Brain microvascular endothelial cell (primary cell): ENCODE measurements at regions not wholly inside any gene's neighbourhood (a gene's known extent, or its start where the extent isn't known, plus 50 kb on each side); places are given as distances from the start of the nearest gene placed in this dataset.

ENCODE experiments used
- DNase-seq: peaks from one replicate; pipeline ENCODE4 v3.0.0-alpha.2; 2020
- H3K27ac ChIP-seq: fragments of 250-450 bp; sonication (Bioruptor Pico); 2 replicates; pipeline ENCODE4 v1.5.1; 2020; ENCODE audit warnings: mild to moderate bottlenecking, moderate library complexity
- H3K27me3 ChIP-seq: fragments of 250-450 bp; sonication (Bioruptor Pico); replicated peaks from 2 replicates; pipeline ENCODE4 v1.5.1; 2020; ENCODE audit warnings: mild to moderate bottlenecking
- H3K36me3 ChIP-seq: fragments of 250-450 bp; sonication (Bioruptor Pico); replicated peaks from 2 replicates; pipeline ENCODE4 v1.5.1; 2020; ENCODE audit warnings: mild to moderate bottlenecking
- H3K4me3 ChIP-seq: 2 replicates; pipeline ENCODE4 v1.5.1; 2011; ENCODE audit warnings: low read depth, mild to moderate bottlenecking, control low read depth, low read length, moderate library complexity
- in situ Hi-C: cut with HindIII; loops from 2 replicates; pipeline ENCODE4 v1.10.0; 2017; ENCODE audit warnings: low sequenced_read_pairs, low pct_ligation_motif_present
- TF ChIP-seq, protein P1 (sequence below): IDR thresholded peaks from 2 replicates; pipeline ENCODE4 v1.5.1; 2011; ENCODE audit warnings: low read depth, mild to moderate bottlenecking, moderate library complexity, low read length, control low read depth, inconsistent platforms; ENCODE audit errors: missing control alignments

- Histone ChIP-seq H3K36me3 (no peaks in the 10 kb centered on the region), H3K27ac (no peak overlapping the region), H3K27me3 (no peaks in the 10 kb centered on the region), H3K4me3 (no peak overlapping the region)
- in situ Hi-C loops, result no loop called here
- no peak for DNase-seq
- TF ChIP-seq, protein P1, sequence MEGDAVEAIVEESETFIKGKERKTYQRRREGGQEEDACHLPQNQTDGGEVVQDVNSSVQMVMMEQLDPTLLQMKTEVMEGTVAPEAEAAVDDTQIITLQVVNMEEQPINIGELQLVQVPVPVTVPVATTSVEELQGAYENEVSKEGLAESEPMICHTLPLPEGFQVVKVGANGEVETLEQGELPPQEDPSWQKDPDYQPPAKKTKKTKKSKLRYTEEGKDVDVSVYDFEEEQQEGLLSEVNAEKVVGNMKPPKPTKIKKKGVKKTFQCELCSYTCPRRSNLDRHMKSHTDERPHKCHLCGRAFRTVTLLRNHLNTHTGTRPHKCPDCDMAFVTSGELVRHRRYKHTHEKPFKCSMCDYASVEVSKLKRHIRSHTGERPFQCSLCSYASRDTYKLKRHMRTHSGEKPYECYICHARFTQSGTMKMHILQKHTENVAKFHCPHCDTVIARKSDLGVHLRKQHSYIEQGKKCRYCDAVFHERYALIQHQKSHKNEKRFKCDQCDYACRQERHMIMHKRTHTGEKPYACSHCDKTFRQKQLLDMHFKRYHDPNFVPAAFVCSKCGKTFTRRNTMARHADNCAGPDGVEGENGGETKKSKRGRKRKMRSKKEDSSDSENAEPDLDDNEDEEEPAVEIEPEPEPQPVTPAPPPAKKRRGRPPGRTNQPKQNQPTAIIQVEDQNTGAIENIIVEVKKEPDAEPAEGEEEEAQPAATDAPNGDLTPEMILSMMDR, result no peak
Measured at GRCh38 chr6:82576284-82576683, 212.7 kb downstream of the TPBG start.

DNA sequence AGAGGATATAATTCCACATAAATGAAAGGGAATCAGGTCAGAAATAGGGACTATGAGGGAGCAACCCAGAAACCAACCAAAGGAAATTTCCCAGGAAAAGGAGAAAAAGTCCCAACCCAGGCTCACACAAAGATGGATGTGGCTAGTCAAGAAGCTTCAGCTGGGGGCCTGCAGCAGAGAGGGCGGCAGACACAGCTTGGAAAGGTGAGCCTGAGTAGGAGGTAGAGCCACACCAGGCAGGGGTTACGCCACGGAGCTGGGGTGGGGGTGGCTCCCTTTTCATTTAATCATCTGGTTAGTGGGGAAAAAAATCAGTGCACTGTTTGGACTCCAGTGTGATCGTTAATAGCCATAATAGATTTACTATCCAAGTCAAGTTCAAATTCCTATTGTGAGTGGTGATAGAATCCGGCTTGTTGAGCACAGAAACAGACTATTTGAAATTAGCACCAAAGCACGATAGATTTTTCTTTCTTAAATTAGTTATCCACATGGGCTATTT, 220.6 kb downstream of the TPBG start:
- H3K27ac ChIP-seq, result no peak overlapping the region
- no peak overlapping the region for H3K4me3 ChIP-seq
- TF ChIP-seq, protein P1, result no peak
- in situ Hi-C loops, result no loop called here
- no peak for DNase-seq
- no peaks in the 10 kb centered on the region for H3K27me3 ChIP-seq
- no peaks in the 10 kb centered on the region for H3K36me3 ChIP-seq

GRCh38 chr6:82584856-82585255, 221.2 kb downstream of the TPBG start:
- Histone ChIP-seq H3K36me3 (no peaks in the 10 kb centered on the region), H3K27ac (no peak overlapping the region), H3K4me3 (no peak overlapping the region), H3K27me3 (no peaks in the 10 kb centered on the region)
- TF ChIP-seq, protein P1, result no peak
- no peak for DNase-seq
- in situ Hi-C loops, result no loop called here

DNA sequence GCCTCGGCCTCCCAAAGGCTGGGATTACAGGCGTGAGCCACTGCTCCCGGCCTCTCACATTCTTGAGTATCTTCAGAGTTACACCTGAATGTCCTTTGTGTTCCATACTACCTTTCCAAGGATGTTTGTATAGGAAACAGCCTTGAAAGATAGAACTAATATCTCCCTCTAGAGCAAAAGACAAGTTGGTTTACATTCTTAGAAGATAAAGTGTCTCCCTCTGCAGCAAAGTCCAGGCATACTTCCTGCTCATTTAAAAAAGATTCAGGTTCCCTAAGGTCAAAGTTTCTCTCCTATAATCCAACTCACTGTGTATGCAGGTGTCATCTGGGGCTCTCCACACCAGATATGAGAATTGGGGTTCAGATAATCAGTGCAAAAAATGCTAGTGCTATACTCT, 224.4 kb downstream of the TPBG start:
- Histone ChIP-seq H3K4me3 (no peak overlapping the region), H3K27me3 (no peaks in the 10 kb centered on the region), H3K36me3 (no peaks in the 10 kb centered on the region), H3K27ac (no peak overlapping the region)
- DNase-seq, result no peak
- in situ Hi-C loops, result no loop called here
- TF ChIP-seq, protein P1, result no peak

- Histone ChIP-seq H3K36me3 (no peaks in the 10 kb centered on the region), H3K27ac (no peak overlapping the region), H3K27me3 (no peaks in the 10 kb centered on the region), H3K4me3 (no peak overlapping the region)
- DNase-seq, result no peak
- TF ChIP-seq, protein P1, result no peak
- in situ Hi-C loops, result no loop called here
Measured at GRCh38 chr6:82588859-82589412, 225.3 kb downstream of the TPBG start.
